OCI-LY1 (cell line): ENCODE measurements at regions not wholly inside any gene's neighbourhood (a gene's known extent, or its start where the extent isn't known, plus 50 kb on each side); places are given as distances from the start of the nearest gene placed in this dataset.

Experiments used
- H2AFZ ChIP-seq: fragments of 200-600 bp; sonication (generic), shearing (Covaris generic); 2 replicates; pipeline ENCODE4 v1.6.0; 2014; ENCODE audit warnings: antibody characterized with exemption, mild to moderate bottlenecking, low read length
- H3F3A ChIP-seq: fragments of 200-600 bp; sonication (generic), shearing (Covaris generic); 2 replicates; pipeline ENCODE4 v1.6.0; 2014; ENCODE audit warnings: mild to moderate bottlenecking, antibody characterized with exemption, low read length, moderate library complexity; ENCODE audit not compliant: insufficient read depth
- H3K27ac ChIP-seq: fragments of 200-600 bp; sonication (generic); 2 replicates; pipeline ENCODE4 v1.5.1; 2014; ENCODE audit warnings: low read length, mixed run types, mild to moderate bottlenecking, low read depth; ENCODE audit not compliant: poor library complexity, severe bottlenecking
- H3K27me3 ChIP-seq: fragments of 200-600 bp; sonication (generic); 2 replicates; pipeline ENCODE4 v1.6.0; 2014; ENCODE audit warnings: antibody characterized with exemption, mild to moderate bottlenecking, low read length, moderate library complexity; ENCODE audit not compliant: insufficient read depth
- H3K36me3 ChIP-seq: fragments of 200-600 bp; sonication (generic); 2 replicates; pipeline ENCODE4 v1.6.1; 2014; ENCODE audit warnings: mild to moderate bottlenecking, antibody characterized with exemption, low read length, moderate library complexity, mixed read lengths; ENCODE audit not compliant: insufficient read depth
- H3K4me1 ChIP-seq: fragments of 200-600 bp; sonication (generic); 2 replicates; pipeline ENCODE4 v1.5.1; 2014; ENCODE audit warnings: mild to moderate bottlenecking, low read length, moderate library complexity; ENCODE audit not compliant: insufficient read depth, severe bottlenecking
- H3K4me2 ChIP-seq: fragments of 200-600 bp; sonication (generic), shearing (Covaris generic); 2 replicates; pipeline ENCODE4 v1.6.1; 2014; ENCODE audit warnings: low read length
- H3K4me3 ChIP-seq: fragments of 200-600 bp; sonication (generic); 2 replicates; pipeline ENCODE4 v1.5.1; 2014; ENCODE audit warnings: low read length, low read depth, mild to moderate bottlenecking, mixed read lengths; ENCODE audit not compliant: poor library complexity, severe bottlenecking
- H3K79me2 ChIP-seq: fragments of 200-600 bp; shearing (Covaris generic); 2 replicates; pipeline ENCODE4 v1.6.1; 2016; ENCODE audit warnings: mixed run types, low read length, mixed read lengths; ENCODE audit not compliant: insufficient read depth
- H3K9ac ChIP-seq: fragments of 200-600 bp; sonication (generic), shearing (Covaris generic); 2 replicates; pipeline ENCODE4 v1.6.1; 2014; ENCODE audit warnings: mild to moderate bottlenecking, low read length, mixed read lengths
- H3K9me2 ChIP-seq: fragments of 200-600 bp; sonication (generic), shearing (Covaris generic); 2 replicates; pipeline ENCODE4 v1.6.1; 2014; ENCODE audit warnings: low read depth, mild to moderate bottlenecking, low read length, mixed read lengths
- H3K9me3 ChIP-seq: fragments of 200-600 bp; shearing (Covaris generic); 2 replicates; pipeline ENCODE4 v1.6.1; 2014; ENCODE audit warnings: low read length, mixed read lengths
- H4K20me1 ChIP-seq: fragments of 200-600 bp; sonication (generic), shearing (Covaris generic); 2 replicates; pipeline ENCODE4 v1.6.0; 2016; ENCODE audit warnings: mild to moderate bottlenecking, low read length; ENCODE audit not compliant: insufficient read depth
- CTCF ChIP-seq: fragments of 200-600 bp; sonication (generic), shearing (Covaris generic); IDR thresholded peaks from 2 replicates; pipeline ENCODE4 v1.5.1; 2017; ENCODE audit warnings: mild to moderate bottlenecking, antibody characterized with exemption, low read length, moderate library complexity, mixed read lengths
- EZH2 ChIP-seq: fragments of 200-600 bp; sonication (generic), shearing (Covaris generic); IDR thresholded peaks from 2 replicates; pipeline ENCODE4 v1.8.0; 2017; ENCODE audit warnings: borderline replicate concordance, mixed run types, mild to moderate bottlenecking, antibody characterized with exemption, low read length, moderate library complexity, mixed read lengths

GRCh38 chrX:67480789-67481188 is 63.0 kb upstream of the AR start:
- Histone ChIP-seq H3K79me2 (no peaks in the 10 kb centered on the region), H3K36me3 (no peaks in the 10 kb centered on the region), H3K4me3 (no peak overlapping the region), H3K9ac (no peak overlapping the region), H3K9me2 (no peaks in the 10 kb centered on the region), H3K27me3 (no peaks in the 10 kb centered on the region), H3K4me2 (no peak overlapping the region), H3F3A (no peaks in the 10 kb centered on the region), H3K4me1 (no peaks in the 10 kb centered on the region), H3K9me3 (no peaks in the 10 kb centered on the region), H4K20me1 (no peaks in the 10 kb centered on the region), H3K27ac (no peak overlapping the region), H2AFZ (no peak overlapping the region)
- no peak for TF ChIP-seq EZH2
- no peak for TF ChIP-seq CTCF
